K562 (cell line): ENCODE measurements at regions not wholly inside any gene's neighbourhood (a gene's known extent, or its start where the extent isn't known, plus 50 kb on each side); places are given as distances from the start of the nearest gene placed in this dataset.

Source experiments
- ATAC-seq: fragments of 200-7000 bp; cut with Tn5 transposase; 3 replicates; pipeline ENCODE4 v1.9.1; 2020; ENCODE audit warnings: moderate library complexity
- BruUV-seq: library from RNA; stranded (reverse); fragments of 400-500 nt; replicated peaks from 2 replicates; lab custom pipeline; 2021; lab: Mats Ljungman, UMichigan
- CTCF ChIA-PET: fragments of 300-600 bp; formaldehyde crosslinking; extraction: SDS; loops from one replicate; lab custom pipeline; 2021; ENCODE audit warnings: low intra/inter-chr PET ratio; lab: Yijun Ruan, JAX
- POLR2A ChIA-PET: fragments of 300-600, 350-650 bp; sonication (Branson Sonifier 250); formaldehyde crosslinking; extraction: SDS; loops from one replicate; lab custom pipeline; 2021; ENCODE audit warnings: antibody characterized with exemption, inconsistent platforms; lab: Yijun Ruan, JAX
- DNase-seq, 4 experiments: peaks; one replicate each; pipeline versions ENCODE4 v3.0.0 to v3.0.0-alpha.2; 2011 to 2018; ENCODE audit warnings: low spot score in 3 of 4, mixed read lengths in 3 of 4; ENCODE audit errors: extremely low read depth in 1 of 4
- FAIRE-seq: peaks from 2 replicates; lab custom pipeline; 2011; peaks lifted over from hg19 to GRCh38; lab: Jason Lieb, UNC
- H2AFZ ChIP-seq: 2 replicates; pipeline ENCODE4 v1.6.0; 2011; ENCODE audit warnings: low read depth, low read length, control low read depth, inconsistent platforms
- H3K27ac ChIP-seq: fragments of 200-600 bp; 3 replicates; pipeline ENCODE4 v1.8.0; 2011; ENCODE audit warnings: low read depth, mild to moderate bottlenecking, control low read depth, inconsistent platforms, low read length, moderate library complexity, mixed read lengths; ENCODE audit errors: extremely low read depth
- H3K27me3 ChIP-seq, 2 experiments: fragments of 300-600 bp in 1 of 2; 2 replicates in 1 of 2; 3 replicates in 1 of 2; pipeline versions ENCODE4 v1.6.0 to v1.8.0; 2011; ENCODE audit warnings: inconsistent platforms in 2 of 2, low read length in 2 of 2, mild to moderate bottlenecking in 1 of 2, mixed read lengths in 1 of 2, moderate library complexity in 1 of 2; ENCODE audit not compliant: control insufficient read depth in 2 of 2, insufficient read depth in 2 of 2
- H3K36me3 ChIP-seq: fragments of 300-600 bp; 3 replicates; pipeline ENCODE4 v1.8.0; 2011; ENCODE audit warnings: mild to moderate bottlenecking, low read length, inconsistent platforms; ENCODE audit not compliant: control insufficient read depth, insufficient read depth
- H3K4me1 ChIP-seq, 2 experiments: fragments of 200-600 bp in 1 of 2; replicated peaks in 1 of 2; 2 replicates in 1 of 2; 3 replicates in 1 of 2; pipeline versions ENCODE4 v1.5.1 to v1.8.0; 2011; ENCODE audit warnings: inconsistent platforms in 2 of 2, low read length in 2 of 2, mild to moderate bottlenecking in 1 of 2, mixed read lengths in 1 of 2, moderate library complexity in 1 of 2; ENCODE audit not compliant: control insufficient read depth in 2 of 2, insufficient read depth in 2 of 2
- H3K4me2 ChIP-seq: 2 replicates; pipeline ENCODE4 v1.6.1; 2011; ENCODE audit warnings: low read length, control low read depth, inconsistent platforms, mixed read lengths; ENCODE audit not compliant: insufficient read depth
- H3K4me3 ChIP-seq: fragments of 200-600 bp; sonication (generic), shearing (Covaris generic); 2 replicates; pipeline ENCODE4 v1.5.1; 2016; ENCODE audit warnings: control low read depth, inconsistent platforms
- H3K79me2 ChIP-seq: fragments of 200-600 bp; 3 replicates; pipeline ENCODE4 v1.8.0; 2011; ENCODE audit warnings: low read length, inconsistent platforms; ENCODE audit not compliant: control insufficient read depth, insufficient read depth
- H3K9ac ChIP-seq, 2 experiments: 2 replicates each; pipeline versions ENCODE4 v1.6.0 to v1.6.1; 2011; ENCODE audit warnings: low read depth in 2 of 2, low read length in 2 of 2, control low read depth in 1 of 2, inconsistent platforms in 1 of 2, mild to moderate bottlenecking in 1 of 2, mixed read lengths in 1 of 2; ENCODE audit not compliant: insufficient read depth in 1 of 2
- H3K9me1 ChIP-seq: one replicate; pipeline ENCODE4 v1.6.0; 2011; ENCODE audit warnings: inconsistent platforms, mild to moderate bottlenecking, low read length, moderate library complexity; ENCODE audit not compliant: control insufficient read depth, insufficient read depth
- H3K9me3 ChIP-seq: replicated peaks from 2 replicates; pipeline ENCODE4 v1.5.1; 2011; ENCODE audit warnings: low read depth, low read length, inconsistent platforms; ENCODE audit not compliant: control insufficient read depth, insufficient read depth
- H4K20me1 ChIP-seq: replicated peaks from 2 replicates; pipeline ENCODE4 v1.6.1; 2011; ENCODE audit warnings: low read length, inconsistent platforms, mixed read lengths; ENCODE audit not compliant: control insufficient read depth, insufficient read depth
- BRCA1 ChIP-seq, 2 experiments: fragments of 450-650 bp in 1 of 2; sonication (generic) in 1 of 2; formaldehyde crosslinking in 1 of 2; IDR thresholded peaks; 2 replicates each; pipeline versions ENCODE4 v1.5.0 to v1.6.1; 2017 to 2020; ENCODE audit warnings: mild to moderate bottlenecking in 1 of 2, missing genetic modification reagents in 1 of 2
- ETV1 ChIP-seq: fragments of 450-650 bp; conservative IDR thresholded peaks from 2 replicates; pipeline ENCODE4 v1.6.1; 2016; ENCODE audit warnings: missing genetic modification characterization, control low read depth, low read depth, missing compliant biosample characterization
- NFIC ChIP-seq: fragments of 450-650 bp; IDR thresholded peaks from 2 replicates; pipeline ENCODE4 v1.6.1; 2017; ENCODE audit warnings: mild to moderate bottlenecking, inconsistent platforms
- PHF8 ChIP-seq: fragments of 200-600 bp; sonication (generic); IDR thresholded peaks from 2 replicates; pipeline ENCODE4 v1.6.1; 2012; ENCODE audit warnings: mixed run types, mild to moderate bottlenecking, inconsistent platforms, low read length, moderate library complexity, borderline replicate concordance
- SMAD1 ChIP-seq: fragments of 150-350 bp; IDR thresholded peaks from 2 replicates; pipeline ENCODE4 v1.6.1; 2014; ENCODE audit warnings: low read length, low read depth; ENCODE audit not compliant: partially characterized antibody
- ZNF282 ChIP-seq: sonication (generic); formaldehyde crosslinking; IDR thresholded peaks from 2 replicates; pipeline ENCODE4 v1.8.1; 2023; ENCODE audit warnings: missing genetic modification reagents
- WGBS: fragments of 100-300 bp; shearing (Covaris generic); methylation state at CpG from one replicate; pipeline ENCODE4 v1.1.6; 2016; ENCODE audit warnings: low coverage, mixed read lengths; ENCODE audit not compliant: insufficient coverage; ENCODE audit errors: missing lambda C conversion rate; 5-methylcytosine and 5-hydroxymethylcytosine counted together
- in situ Hi-C: fragments of 300-500 bp; cut with MboI; formaldehyde crosslinking; loops from 4 replicates; pipeline ENCODE4 v1.15.0; 2018; ENCODE audit warnings: inconsistent platforms, mixed read lengths
- intact Hi-C: fragments of 100-400 bp; cut with micrococcal nuclease; formaldehyde crosslinking; loops from 2 replicates; pipeline ENCODE4 v1.14.2; 2022
- TF ChIP-seq, protein P1 (sequence below): sonication (generic); formaldehyde crosslinking; IDR thresholded peaks from 2 replicates; pipeline ENCODE4 v1.8.0; 2022; ENCODE audit warnings: missing genetic modification reagents, mild to moderate bottlenecking, moderate library complexity, borderline replicate concordance

DNA sequence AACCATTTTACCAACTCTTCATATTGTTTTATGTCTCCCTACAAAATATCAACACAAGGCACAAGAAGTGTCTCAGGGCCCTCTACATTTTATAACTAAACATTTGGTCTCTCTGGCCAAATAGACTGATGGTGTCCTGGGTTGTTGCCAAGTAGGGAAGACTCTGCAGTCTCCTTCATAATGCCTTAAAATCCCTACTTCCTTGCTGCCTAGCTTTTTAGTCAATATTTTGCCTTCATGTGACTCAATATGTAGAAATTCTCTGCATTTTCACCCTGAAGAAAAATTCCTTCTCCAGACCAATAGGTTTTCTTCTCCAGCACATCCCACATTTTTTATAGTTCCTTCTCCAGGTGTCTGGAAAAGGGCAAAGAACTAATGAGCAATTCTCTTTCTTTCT lies 72.6 kb upstream of the IPO9 start (continued):
- TF ChIP-seq BRCA1 (IDR thresholded peaks at IDR 0.05) = no peak
- TF ChIP-seq BRCA1 (CRISPR knock-in tag; IDR thresholded peaks at IDR 0.05) = no peak
- TF ChIP-seq, protein P1, sequence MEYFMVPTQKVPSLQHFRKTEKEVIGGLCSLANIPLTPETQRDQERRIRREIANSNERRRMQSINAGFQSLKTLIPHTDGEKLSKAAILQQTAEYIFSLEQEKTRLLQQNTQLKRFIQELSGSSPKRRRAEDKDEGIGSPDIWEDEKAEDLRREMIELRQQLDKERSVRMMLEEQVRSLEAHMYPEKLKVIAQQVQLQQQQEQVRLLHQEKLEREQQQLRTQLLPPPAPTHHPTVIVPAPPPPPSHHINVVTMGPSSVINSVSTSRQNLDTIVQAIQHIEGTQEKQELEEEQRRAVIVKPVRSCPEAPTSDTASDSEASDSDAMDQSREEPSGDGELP = no peak
- no peak for TF ChIP-seq ETV1
- TF ChIP-seq SMAD1 = no peak
- no peak for TF ChIP-seq ZNF282 (CRISPR knock-in tag)

DNA sequence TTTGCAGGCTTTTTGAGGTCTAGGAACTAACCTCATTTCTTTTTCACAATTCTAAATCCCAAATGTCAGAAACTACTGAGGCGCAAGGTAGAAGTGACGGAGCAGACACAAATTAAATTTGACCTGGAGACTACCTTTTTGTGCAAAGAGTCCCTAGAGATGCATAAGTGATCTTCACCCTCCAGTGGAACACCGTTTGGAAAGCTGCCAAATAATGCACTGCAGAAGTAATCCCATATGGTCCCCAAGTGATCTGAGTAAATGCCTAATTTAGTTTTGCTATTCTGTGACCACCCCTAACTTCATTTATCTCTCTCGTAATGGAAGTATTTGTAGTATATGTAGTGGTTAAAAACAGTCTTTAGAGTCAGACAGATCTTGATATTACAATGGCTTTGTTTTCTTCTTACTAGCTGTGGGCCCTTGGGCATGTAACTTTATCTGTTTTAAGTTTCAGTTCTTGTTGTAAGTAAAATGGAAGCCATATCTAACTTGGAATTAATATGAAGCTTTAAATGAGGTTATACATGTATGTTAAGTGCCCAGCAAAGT lies 70.4 kb upstream of the IPO9 start:
- intact Hi-C loops (no loop called here), in situ Hi-C loops (no loop called here)
- no peak for FAIRE-seq
- TF ChIP-seq PHF8 (no peak), NFIC (peak; percentile 72)
- BruUV-seq = no TSS peak
- Histone ChIP-seq H3K9me3 (no peaks in the 10 kb centered on the region), H3K9ac (no peak overlapping the region), H4K20me1 (0 out of 2 replicates have a peak, but pooled peaks cover 4% of the 10 kb centered on the region), H3K27me3 (peaks cover 4 to 7% of the 10 kb centered on the region in 2 experiments; a peak in 2 of 5 replicates), H3K4me1 (no peaks in the 10 kb centered on the region), H3K36me3 (no peaks in the 10 kb centered on the region), H3K4me2 (no peak overlapping the region), H3K9me1 (no peaks in the 10 kb centered on the region), H3K4me3 (no peak overlapping the region), H3K27ac (no peak overlapping the region), H3K79me2 (no peaks in the 10 kb centered on the region), H2AFZ (no peak overlapping the region)
- ChIA-PET POLR2A (interaction anchor here (0.6 to 1.4 kb wide), 3 partner anchors 10 to 191 kb away, joined by 3 to 7 read pairs (median 4); no protein-coding TSS in a partner anchor), CTCF (no interaction called here)
- no peak for DNase-seq
- WGBS = 29% methylated on average over 4 of the region's 4 CpGs
- no peak for ATAC-seq
